GM12872 (cell line): ENCODE measurements at regions not wholly inside any gene's neighbourhood (a gene's known extent, or its start where the extent isn't known, plus 50 kb on each side); places are given as distances from the start of the nearest gene placed in this dataset.
A peak's percentile ranks its signal among the peaks of the same experiment; 100 is the strongest.

Experiments
- TF ChIP-seq, protein P1 (sequence below): IDR thresholded peaks from 3 replicates; pipeline ENCODE4 v1.5.1; 2011; ENCODE audit warnings: low read depth, mild to moderate bottlenecking, low read length, moderate library complexity; ENCODE audit not compliant: insufficient read depth

DNA sequence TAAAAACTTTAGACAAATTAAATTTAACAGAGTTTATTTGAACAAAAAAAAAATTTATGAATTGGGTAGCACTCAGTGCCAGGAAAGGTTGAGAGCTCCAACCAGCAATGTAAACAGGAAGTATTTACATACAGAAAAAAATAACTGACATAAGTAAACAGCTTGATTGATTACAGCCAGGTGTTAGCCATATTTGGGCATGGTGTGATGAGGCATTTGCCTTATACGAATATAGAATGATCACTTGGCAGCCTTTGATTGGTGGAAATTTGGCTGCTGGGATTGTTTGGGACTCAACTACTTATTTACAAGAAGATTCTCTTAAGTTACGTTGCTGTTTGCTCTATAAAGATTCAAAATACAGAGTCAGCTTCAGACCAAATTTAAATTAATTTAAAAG, 172.0 kb downstream of the ADAM29 start:
- TF ChIP-seq, protein P1, sequence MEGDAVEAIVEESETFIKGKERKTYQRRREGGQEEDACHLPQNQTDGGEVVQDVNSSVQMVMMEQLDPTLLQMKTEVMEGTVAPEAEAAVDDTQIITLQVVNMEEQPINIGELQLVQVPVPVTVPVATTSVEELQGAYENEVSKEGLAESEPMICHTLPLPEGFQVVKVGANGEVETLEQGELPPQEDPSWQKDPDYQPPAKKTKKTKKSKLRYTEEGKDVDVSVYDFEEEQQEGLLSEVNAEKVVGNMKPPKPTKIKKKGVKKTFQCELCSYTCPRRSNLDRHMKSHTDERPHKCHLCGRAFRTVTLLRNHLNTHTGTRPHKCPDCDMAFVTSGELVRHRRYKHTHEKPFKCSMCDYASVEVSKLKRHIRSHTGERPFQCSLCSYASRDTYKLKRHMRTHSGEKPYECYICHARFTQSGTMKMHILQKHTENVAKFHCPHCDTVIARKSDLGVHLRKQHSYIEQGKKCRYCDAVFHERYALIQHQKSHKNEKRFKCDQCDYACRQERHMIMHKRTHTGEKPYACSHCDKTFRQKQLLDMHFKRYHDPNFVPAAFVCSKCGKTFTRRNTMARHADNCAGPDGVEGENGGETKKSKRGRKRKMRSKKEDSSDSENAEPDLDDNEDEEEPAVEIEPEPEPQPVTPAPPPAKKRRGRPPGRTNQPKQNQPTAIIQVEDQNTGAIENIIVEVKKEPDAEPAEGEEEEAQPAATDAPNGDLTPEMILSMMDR, result no peak

GRCh38 chr4:175091649-175092048, 173.5 kb downstream of the ADAM29 start:
- TF ChIP-seq, protein P1, result no peak

- TF ChIP-seq, protein P1, result no peak
These were observed 174.0 kb downstream of the ADAM29 start for GRCh38 chr4:175092114-175092513.

- TF ChIP-seq, protein P1, result no peak
These were observed 185.2 kb downstream of the ADAM29 start for GRCh38 chr4:175103403-175103802.

DNA sequence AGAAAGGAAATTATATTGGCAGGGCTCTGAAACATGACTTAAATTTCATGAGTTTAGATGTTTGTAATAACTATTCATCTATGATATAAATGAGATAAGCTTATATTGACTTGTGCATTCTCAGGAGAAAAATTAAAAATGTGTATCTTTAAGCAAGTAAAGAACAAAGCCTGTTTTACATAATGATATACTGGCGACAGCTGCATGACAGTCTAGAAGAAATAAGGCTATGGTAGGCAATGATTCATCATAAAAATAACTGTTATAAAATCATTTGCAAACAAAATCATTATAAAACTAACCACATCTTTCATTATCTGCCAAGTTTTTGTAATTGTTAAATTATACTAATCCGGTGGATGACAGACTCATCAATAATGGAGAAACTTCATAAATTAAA, 188.1 kb downstream of the ADAM29 start:
- TF ChIP-seq, protein P1, result no peak

- TF ChIP-seq, protein P1, result 0 out of 3 replicates have a peak, but pooled peaks have one; percentile 30
These were observed 191.8 kb downstream of the ADAM29 start for GRCh38 chr4:175109933-175110332.

GRCh38 chr4:175125410-175126068, 207.4 kb downstream of the ADAM29 start:
- TF ChIP-seq, protein P1, result no peak
